Thyroid gland (tissue), 4 donors: ENCODE measurements at regions not wholly inside any gene's neighbourhood (a gene's known extent, or its start where the extent isn't known, plus 50 kb on each side); places are given as distances from the start of the nearest gene placed in this dataset.

ENCODE experiments used
- CTCF ChIP-seq, 6 experiments: fragments of 200-600 bp in 3 of 6; fragments of 450-650 bp in 3 of 6; sonication (generic) in 3 of 6; IDR thresholded peaks; one replicate each; pipeline ENCODE4 v1.5.1; 2016 to 2019; ENCODE audit warnings: antibody characterized with exemption in 6 of 6, mild to moderate bottlenecking in 2 of 6, inconsistent platforms in 1 of 6, moderate library complexity in 1 of 6
- POLR2A ChIP-seq, 2 donors: fragments of 450-650 bp; IDR thresholded peaks; one replicate each; pipeline ENCODE4 v1.6.1; 2017; ENCODE audit warnings: antibody characterized with exemption in 2 of 2, mild to moderate bottlenecking in 2 of 2, moderate library complexity in 1 of 2

DNA sequence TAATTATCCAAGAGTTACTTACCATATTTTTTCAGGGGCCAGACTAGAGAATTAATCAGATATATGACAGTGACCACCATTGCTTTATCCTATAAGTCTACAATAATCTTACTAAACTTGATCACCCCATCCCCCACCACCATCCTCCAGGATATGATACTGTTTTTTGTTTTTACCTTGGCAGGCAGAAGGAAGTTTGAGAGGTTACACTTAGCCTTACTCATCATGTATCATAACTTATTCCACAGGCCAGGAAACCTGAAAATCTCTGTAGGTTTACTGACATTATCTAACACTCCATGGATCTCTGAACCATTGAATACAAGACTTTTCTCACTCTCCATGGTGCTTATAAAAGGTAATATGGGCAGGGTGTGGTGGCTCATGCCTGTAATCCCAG, 602.7 kb downstream of the KCNJ3 start:
- TF ChIP-seq CTCF (IDR thresholded peaks at IDR 0.05) (no peak), POLR2A (IDR thresholded peaks at IDR 0.05) (no peak)
